ACC112 (cell line): ENCODE measurements at regions not wholly inside any gene's neighbourhood (a gene's known extent, or its start where the extent isn't known, plus 50 kb on each side); places are given as distances from the start of the nearest gene placed in this dataset.
"Not testable (repeated sequence)": the region's sequence is repeated elsewhere in the genome, so short reads cannot be mapped to it uniquely, and the experiment has no call there.

Source experiments
- H2AFZ ChIP-seq: fragments of 200-600 bp; sonication (generic); one replicate; pipeline ENCODE4 v1.6.0; 2017; ENCODE audit warnings: antibody characterized with exemption, low read length; ENCODE audit not compliant: unreplicated experiment
- H3K27ac ChIP-seq: fragments of 200-600 bp; sonication (generic); 2 replicates; pipeline ENCODE4 v1.5.1; 2014; ENCODE audit warnings: low read depth, mild to moderate bottlenecking, antibody characterized with exemption, low read length, moderate library complexity
- H3K27me3 ChIP-seq: fragments of 200-600 bp; sonication (generic); 2 replicates; pipeline ENCODE4 v1.6.1; 2014; ENCODE audit warnings: mild to moderate bottlenecking, antibody characterized with exemption, low read length, moderate library complexity, mixed read lengths; ENCODE audit not compliant: insufficient read depth
- H3K36me3 ChIP-seq: fragments of 200-600 bp; sonication (generic); 2 replicates; pipeline ENCODE4 v1.6.1; 2016; ENCODE audit warnings: mild to moderate bottlenecking, antibody characterized with exemption, low read length, moderate library complexity, mixed read lengths; ENCODE audit not compliant: insufficient read depth
- H3K4me1 ChIP-seq: fragments of 200-600 bp; sonication (generic); one replicate; pipeline ENCODE4 v1.6.1; 2016; ENCODE audit warnings: low read length, mixed read lengths; ENCODE audit not compliant: insufficient read depth, unreplicated experiment, control insufficient read depth
- H3K4me3 ChIP-seq: fragments of 200-600 bp; sonication (generic); 2 replicates; pipeline ENCODE4 v1.5.1; 2014; ENCODE audit warnings: mild to moderate bottlenecking, low read depth, low read length
- H3K79me2 ChIP-seq: fragments of 200-600 bp; sonication (generic); one replicate; pipeline ENCODE4 v1.6.0; 2016; ENCODE audit warnings: low read length; ENCODE audit not compliant: control insufficient read depth, unreplicated experiment, insufficient read depth

- H3K27ac ChIP-seq, H3K79me2 ChIP-seq, H3K4me3 ChIP-seq, H3K4me1 ChIP-seq, H2AFZ ChIP-seq, H3K36me3 ChIP-seq: not testable (repeated sequence)
- H3K27me3 ChIP-seq: peaks cover 41% of the 10 kb centered on the region
Observed at GRCh38 chr14:22175278-22175558, 413.8 kb downstream of the DAD1 start.

GRCh38 chr14:22174412-22175277 is 414.4 kb downstream of the DAD1 start:
- no peak overlapping the region for H3K4me3 ChIP-seq
- peaks cover 35% of the 10 kb centered on the region for H3K27me3 ChIP-seq
- H3K27ac ChIP-seq: no peak overlapping the region
- H3K79me2 ChIP-seq: no peaks in the 10 kb centered on the region
- no peaks in the 10 kb centered on the region for H3K4me1 ChIP-seq
- no peaks in the 10 kb centered on the region for H3K36me3 ChIP-seq
- H2AFZ ChIP-seq: no peak overlapping the region

GRCh38 chr14:22168092-22168955 is 420.7 kb downstream of the DAD1 start:
- H3K27ac ChIP-seq: no peak overlapping the region
- H3K4me3 ChIP-seq: no peak overlapping the region
- no peak overlapping the region for H2AFZ ChIP-seq

GRCh38 chr14:22164616-22165015 is 424.4 kb downstream of the DAD1 start:
- Histone ChIP-seq H3K27ac (no peak overlapping the region), H2AFZ (no peak overlapping the region), H3K79me2 (no peaks in the 10 kb centered on the region), H3K4me3 (no peak overlapping the region), H3K4me1 (peaks cover 5% of the 10 kb centered on the region), H3K36me3 (no peaks in the 10 kb centered on the region), H3K27me3 (peaks cover 57% of the 10 kb centered on the region)

More at GRCh38 chr14:22168092-22168955, 420.7 kb downstream of the DAD1 start:
- H3K36me3 ChIP-seq: no peaks in the 10 kb centered on the region
- H3K79me2 ChIP-seq: no peaks in the 10 kb centered on the region
- peaks cover 5% of the 10 kb centered on the region for H3K4me1 ChIP-seq
- H3K27me3 ChIP-seq: peaks cover 41% of the 10 kb centered on the region

GRCh38 chr14:22163051-22163450 is 426.0 kb downstream of the DAD1 start:
- H3K27me3 ChIP-seq: peaks cover 72% of the 10 kb centered on the region
- peaks cover 5% of the 10 kb centered on the region for H3K4me1 ChIP-seq
- no peaks in the 10 kb centered on the region for H3K36me3 ChIP-seq
- no peak overlapping the region for H3K27ac ChIP-seq
- H3K4me3 ChIP-seq: no peak overlapping the region
- no peaks in the 10 kb centered on the region for H3K79me2 ChIP-seq
- no peak overlapping the region for H2AFZ ChIP-seq

- H3K27ac ChIP-seq: no peak overlapping the region
- H3K4me3 ChIP-seq: no peak overlapping the region
- H2AFZ ChIP-seq: no peak overlapping the region
- H3K79me2 ChIP-seq: no peaks in the 10 kb centered on the region
- H3K36me3 ChIP-seq: no peaks in the 10 kb centered on the region
- H3K4me1 ChIP-seq: peaks cover 5% of the 10 kb centered on the region
- H3K27me3 ChIP-seq: peaks cover 72% of the 10 kb centered on the region
Observed at GRCh38 chr14:22159957-22160356, 429.1 kb downstream of the DAD1 start.

- Histone ChIP-seq H3K4me1 (no peaks in the 10 kb centered on the region), H3K36me3 (no peaks in the 10 kb centered on the region), H2AFZ (no peak overlapping the region), H3K27ac (no peak overlapping the region), H3K4me3 (no peak overlapping the region), H3K27me3 (peaks cover 68% of the 10 kb centered on the region), H3K79me2 (no peaks in the 10 kb centered on the region)
Observed at GRCh38 chr14:22159099-22159498, 429.9 kb downstream of the DAD1 start.

- Histone ChIP-seq H2AFZ (no peak overlapping the region), H3K27me3 (peaks cover 67% of the 10 kb centered on the region), H3K79me2 (no peaks in the 10 kb centered on the region), H3K4me1 (no peaks in the 10 kb centered on the region), H3K27ac (no peak overlapping the region), H3K4me3 (no peak overlapping the region), H3K36me3 (no peaks in the 10 kb centered on the region)
Observed at GRCh38 chr14:22158560-22158959, 430.5 kb downstream of the DAD1 start.

- no peak overlapping the region for H3K4me3 ChIP-seq
- H3K27ac ChIP-seq: no peak overlapping the region
- H3K36me3 ChIP-seq: no peaks in the 10 kb centered on the region
- H3K4me1 ChIP-seq: no peaks in the 10 kb centered on the region
- H3K27me3 ChIP-seq: peaks cover 68% of the 10 kb centered on the region
- H2AFZ ChIP-seq: no peak overlapping the region
- H3K79me2 ChIP-seq: no peaks in the 10 kb centered on the region
Observed at GRCh38 chr14:22155571-22155970, 433.5 kb downstream of the DAD1 start.

- Histone ChIP-seq H3K4me3 (no peak overlapping the region), H3K36me3 (no peaks in the 10 kb centered on the region), H2AFZ (no peak overlapping the region), H3K27ac (no peak overlapping the region), H3K4me1 (no peaks in the 10 kb centered on the region), H3K79me2 (no peaks in the 10 kb centered on the region), H3K27me3 (peaks cover 79% of the 10 kb centered on the region)
Observed at GRCh38 chr14:22152903-22153302, 436.1 kb downstream of the DAD1 start.
